C4-2B (cell line): ENCODE measurements at regions not wholly inside any gene's neighbourhood (a gene's known extent, or its start where the extent isn't known, plus 50 kb on each side); places are given as distances from the start of the nearest gene placed in this dataset.

Experiments
- H3K27ac ChIP-seq: fragments of 450-650 bp; 2 replicates; pipeline ENCODE4 v1.5.1; 2017
- CTCF ChIP-seq: fragments of 450-650 bp; conservative IDR thresholded peaks from 2 replicates; pipeline ENCODE4 v1.5.1; 2017; ENCODE audit warnings: mild to moderate bottlenecking
- ZFX ChIP-seq: fragments of 450-650 bp; IDR thresholded peaks from 2 replicates; pipeline ENCODE4 v1.6.1; 2017

- TF ChIP-seq ZFX (no peak), CTCF (no peak)
- no peak overlapping the region for H3K27ac ChIP-seq
Measured at GRCh38 chr14:73773441-73774240, 59.5 kb upstream of the PNMA1 start.

- TF ChIP-seq ZFX (no peak), CTCF (no peak)
- H3K27ac ChIP-seq = no peak overlapping the region
Measured at GRCh38 chr14:73771848-73772638, 57.9 kb upstream of the PNMA1 start.

GRCh38 chr14:73770977-73771847 lies 57.0 kb upstream of the PNMA1 start:
- no peak overlapping the region for H3K27ac ChIP-seq
- TF ChIP-seq CTCF (no peak), ZFX (no peak)

GRCh38 chr14:73768107-73768506 lies 53.9 kb upstream of the PNMA1 start:
- H3K27ac ChIP-seq = no peak overlapping the region

GRCh38 chr14:73764406-73765280 lies 50.5 kb upstream of the PNMA1 start:
- TF ChIP-seq CTCF = no peak
- no peak for TF ChIP-seq ZFX
- H3K27ac ChIP-seq = peak overlapping the region; percentile 94

More at GRCh38 chr14:73768107-73768506, 53.9 kb upstream of the PNMA1 start:
- no peak for TF ChIP-seq ZFX
- TF ChIP-seq CTCF = no peak
